ENCODE measurements at regions not wholly inside any gene's neighbourhood (a gene's known extent, or its start where the extent isn't known, plus 50 kb on each side); places are given as distances from the start of the nearest gene placed in this dataset.

DNA sequence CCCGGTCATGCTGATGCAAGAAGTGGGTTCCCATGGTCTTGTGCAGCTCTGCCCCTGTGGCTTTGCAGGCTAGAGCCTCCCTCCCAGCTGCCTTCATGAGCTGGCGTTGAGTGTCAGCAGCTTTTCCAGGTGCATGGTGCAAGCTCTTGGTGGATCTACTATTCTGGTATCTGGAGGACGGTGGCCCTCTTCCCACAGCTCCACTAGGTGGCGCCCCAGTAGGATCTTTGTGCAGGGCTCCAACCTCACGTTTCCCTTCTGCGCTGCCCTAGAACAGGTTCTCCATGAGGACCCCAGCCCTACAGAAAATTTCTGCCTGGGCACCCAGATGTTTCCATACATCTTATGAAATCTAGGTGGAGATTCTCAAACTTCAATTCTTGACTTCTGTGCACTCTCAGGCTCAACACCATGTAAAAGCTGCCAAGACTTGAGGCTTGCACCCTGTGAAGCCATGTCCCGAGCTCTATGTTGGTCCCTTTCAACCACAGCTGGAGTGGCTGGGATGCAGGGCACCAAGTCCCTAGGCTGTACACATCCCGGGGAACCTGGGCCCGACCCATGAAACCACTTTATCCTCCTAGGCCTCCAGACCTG, 238.4 kb upstream of the MDFIC2 start:
- DNase-seq, result peak in 1 of 2 experiments; percentile 13

GRCh38 chr3:70546679-70547078, 234.2 kb upstream of the MDFIC2 start:
- DNase-seq, result no peak

DNA sequence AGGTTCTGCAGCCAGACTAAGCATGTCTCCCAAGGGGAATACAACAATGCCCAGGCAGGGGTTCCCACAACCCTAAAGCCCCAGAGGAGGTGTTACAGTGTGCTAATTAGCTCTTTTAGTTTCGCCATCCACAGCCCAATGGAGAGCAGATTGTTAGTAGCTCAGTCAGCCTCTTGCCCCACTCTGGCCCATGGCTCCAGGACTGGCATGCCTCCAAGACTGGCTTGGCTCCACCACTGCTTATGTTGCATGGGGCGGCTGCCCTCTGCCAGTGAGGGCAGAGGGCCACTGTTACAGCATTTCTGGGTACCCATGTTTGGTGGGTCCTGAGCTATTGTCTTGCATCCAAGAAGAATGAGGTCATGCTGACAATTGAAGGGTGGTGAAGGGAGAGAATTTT, 231.1 kb upstream of the MDFIC2 start:
- no peak for DNase-seq

GRCh38 chr3:70539908-70540307, 227.5 kb upstream of the MDFIC2 start:
- DNase-seq, result no peak

- DNase-seq, result no peak
Observed at GRCh38 chr3:70532806-70533205, 220.4 kb upstream of the MDFIC2 start.

DNA sequence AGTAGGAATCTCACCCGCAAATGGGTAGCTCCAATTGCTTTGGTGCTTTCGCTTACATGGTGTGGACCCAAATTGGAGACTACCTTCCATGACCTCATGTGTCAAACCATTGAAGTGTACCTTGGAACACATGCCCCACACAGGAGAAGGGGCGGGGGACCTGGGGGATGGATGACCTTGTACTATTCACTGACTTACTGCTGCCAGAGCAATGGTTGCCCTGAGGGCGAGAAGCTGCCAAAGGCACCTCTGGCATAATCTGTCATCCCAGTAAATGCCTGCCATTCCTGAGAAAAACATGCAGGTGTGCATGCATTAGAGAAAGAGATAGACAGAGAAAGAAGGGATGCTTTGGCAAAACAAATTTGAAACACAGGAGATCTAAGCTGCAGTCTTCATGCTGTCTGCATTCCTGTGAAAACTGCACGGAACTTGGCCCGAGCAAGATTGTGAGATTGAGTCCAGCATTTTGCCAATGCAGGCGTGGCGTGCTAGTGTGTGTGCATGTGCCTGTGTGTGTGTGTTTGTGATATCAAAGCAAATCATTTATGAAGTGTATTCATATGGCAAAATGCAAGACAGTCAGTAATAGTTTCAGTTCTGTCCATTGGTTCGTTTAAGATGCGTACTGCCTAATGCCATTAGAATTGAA, 219.5 kb upstream of the MDFIC2 start:
- no peak for DNase-seq

DNA sequence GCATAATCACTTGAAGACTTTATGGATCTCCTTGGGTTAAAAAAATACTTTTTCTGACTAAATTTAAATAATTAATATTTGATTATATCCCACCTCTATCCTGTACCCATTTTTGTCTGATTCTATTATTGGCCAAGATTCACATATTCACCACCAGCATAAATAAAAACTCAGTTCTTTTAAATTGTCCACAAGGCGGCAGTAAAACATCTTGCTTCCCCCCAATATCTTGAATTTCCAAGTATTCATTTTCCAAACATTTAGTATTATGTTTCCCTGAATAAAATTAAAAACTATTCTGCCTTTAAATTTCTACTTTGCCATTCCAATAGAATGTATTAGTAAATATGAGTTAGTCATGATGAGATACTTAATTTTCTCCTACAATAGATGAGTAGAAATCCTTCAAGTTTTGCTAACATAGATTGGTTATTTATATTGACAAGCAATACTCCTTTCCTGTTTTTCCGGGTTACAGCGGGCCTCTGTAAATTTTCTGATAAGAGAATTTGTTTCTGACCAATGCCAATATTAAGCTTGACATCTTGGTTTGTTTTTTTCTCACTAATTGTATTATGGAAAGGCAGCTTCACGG, 218.7 kb upstream of the MDFIC2 start:
- no peak for DNase-seq

GRCh38 chr3:70530626-70531025, 218.2 kb upstream of the MDFIC2 start:
- DNase-seq, result no peak

- no peak for DNase-seq
Observed at GRCh38 chr3:70527026-70527425, 214.6 kb upstream of the MDFIC2 start.

DNA sequence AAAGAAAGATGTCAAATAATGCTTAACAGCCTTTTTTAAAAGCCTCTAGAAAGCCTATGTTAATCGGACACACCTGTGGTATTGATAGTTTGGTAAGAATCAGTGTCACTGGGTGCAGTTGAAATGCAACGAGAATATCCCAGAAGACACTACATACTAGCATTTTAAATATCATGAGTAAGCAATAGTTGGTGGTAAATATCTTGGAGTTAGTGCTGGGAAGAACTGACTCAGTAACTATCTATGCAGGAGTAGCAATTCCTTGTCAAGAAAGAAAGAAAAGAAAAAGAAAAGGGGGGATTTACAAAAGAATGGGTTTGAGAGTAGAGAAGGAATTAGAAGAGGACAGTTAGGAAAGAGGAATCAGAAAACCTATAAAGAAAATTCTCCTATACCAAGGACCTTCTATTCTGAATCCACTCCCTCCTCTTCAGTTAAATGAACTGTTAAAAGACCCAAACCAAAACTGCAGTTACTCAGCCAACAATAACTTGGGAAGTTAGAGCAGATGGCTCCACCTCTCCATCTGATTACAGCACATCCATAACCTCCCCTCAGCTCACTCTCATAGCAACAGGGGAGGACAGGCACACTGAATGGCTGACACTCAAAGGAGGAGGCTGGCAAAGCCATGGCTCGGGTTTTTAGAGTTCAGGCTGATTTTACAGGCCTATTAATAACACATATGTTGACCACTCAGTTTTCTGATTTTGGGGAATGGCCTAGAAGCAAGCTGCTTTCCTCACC, 207.6 kb upstream of the MDFIC2 start:
- no peak for DNase-seq

- no peak for DNase-seq
Observed at GRCh38 chr3:70519026-70519425, 206.6 kb upstream of the MDFIC2 start.

GRCh38 chr3:70518356-70518755, 205.9 kb upstream of the MDFIC2 start:
- no peak for DNase-seq

DNA sequence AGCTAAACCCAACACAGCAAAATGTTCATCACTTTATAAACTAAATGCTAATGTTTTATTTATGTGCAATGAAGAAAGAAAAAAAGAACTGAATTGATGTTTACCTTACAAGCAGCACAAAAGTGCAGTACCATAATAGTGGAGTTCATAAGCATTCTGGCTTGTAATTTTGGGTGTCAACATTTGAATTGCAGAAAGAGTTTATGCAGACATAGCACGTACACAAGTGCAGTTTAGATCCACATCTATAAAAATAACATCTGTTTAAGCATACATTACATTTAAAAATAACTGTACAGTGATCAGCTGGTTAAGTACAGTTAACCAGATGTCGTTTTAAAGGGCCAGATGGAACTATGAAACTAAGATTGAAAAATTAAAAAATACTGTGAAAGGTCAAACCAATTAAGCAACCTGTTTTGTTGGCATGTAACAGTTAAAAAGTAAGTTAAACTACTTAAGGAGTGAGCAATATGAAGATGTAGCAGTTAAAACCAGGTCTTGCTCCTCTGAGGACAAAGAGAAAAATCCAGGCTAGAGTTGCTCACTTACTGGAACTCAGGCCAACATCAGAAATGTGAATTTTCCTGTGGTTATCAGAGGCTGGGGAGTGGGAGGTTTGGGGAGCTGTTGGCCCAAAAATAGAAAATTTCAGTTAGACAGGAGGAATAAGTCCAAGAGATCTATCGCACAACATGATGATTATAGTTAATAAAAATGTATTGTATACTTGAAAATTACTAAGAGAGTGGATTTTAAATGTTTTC, 204.9 kb upstream of the MDFIC2 start:
- no peak for DNase-seq

DNA sequence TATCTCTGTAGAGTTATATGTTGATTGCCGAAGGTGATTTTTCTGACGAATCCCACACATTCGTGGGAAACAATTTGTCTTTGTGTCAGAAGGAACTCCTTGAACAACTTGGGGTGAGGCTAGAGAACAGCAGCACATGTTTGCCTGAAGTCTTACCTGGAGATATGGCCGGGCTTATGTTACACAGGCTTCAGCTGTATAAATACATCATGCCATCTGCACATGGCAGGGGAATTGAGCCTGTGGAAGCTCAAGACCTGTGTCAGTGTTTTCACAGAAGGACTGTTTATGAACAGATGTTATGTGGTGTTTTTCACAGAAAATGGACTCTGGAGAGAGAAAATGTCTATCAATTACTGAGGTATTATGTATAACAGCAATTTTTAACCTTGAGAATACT, 203.6 kb upstream of the MDFIC2 start:
- no peak for DNase-seq

DNA sequence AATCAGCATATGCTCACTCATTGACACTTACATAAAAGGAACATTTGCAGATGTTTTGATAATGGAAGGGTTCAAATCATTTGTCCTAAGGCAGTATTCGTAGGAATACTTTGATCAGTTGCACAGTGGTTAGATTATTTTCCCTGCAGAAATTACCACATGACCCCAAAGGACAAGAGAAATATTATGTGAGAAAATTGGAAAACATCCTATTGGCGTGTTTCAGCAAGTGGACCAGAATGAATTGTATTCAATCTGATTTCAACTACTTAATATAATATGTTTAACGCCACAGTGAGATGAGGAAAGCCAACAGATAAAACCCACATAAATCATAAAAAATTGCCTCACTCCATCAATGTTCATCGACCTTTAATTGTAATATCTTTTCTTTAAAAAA, 195.0 kb upstream of the MDFIC2 start:
- DNase-seq, result no peak

DNA sequence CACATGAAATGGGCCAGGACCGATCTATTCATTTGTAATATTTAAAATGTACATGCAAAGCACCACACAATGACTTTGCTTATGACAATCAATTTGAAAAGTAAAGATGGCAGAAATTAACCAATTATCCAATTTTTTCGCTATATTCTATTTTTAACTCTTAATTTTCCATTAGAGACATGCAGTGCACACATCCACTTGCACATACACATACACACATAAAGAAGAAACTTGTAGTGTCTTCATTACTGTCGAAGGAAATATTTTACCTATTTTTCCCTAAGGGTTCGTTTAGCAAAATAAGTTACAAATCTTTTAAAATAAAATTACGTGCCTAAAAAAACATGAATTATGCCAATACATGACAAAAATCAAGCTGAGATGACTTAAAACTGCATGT, 194.3 kb upstream of the MDFIC2 start:
- no peak for DNase-seq

DNA sequence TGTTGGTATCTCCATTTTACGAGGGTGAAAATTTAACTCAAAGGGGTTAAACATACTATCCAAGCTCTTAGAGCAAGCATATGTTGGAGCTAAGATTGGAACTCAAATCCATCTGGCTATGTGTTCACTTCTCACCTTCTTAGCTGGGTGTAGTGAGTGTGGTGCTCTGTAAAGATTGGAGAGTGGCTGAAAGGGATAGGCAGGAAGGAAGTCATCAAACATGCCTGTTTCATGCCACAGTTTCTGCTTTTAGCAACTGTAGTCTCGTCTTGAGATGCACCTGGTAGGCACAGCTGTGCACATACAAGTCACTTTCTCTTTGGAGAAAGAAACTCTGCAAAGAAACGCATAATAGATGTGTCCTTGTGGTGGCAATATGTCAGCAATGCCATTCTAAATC, 189.1 kb upstream of the MDFIC2 start:
- DNase-seq, result no peak

DNA sequence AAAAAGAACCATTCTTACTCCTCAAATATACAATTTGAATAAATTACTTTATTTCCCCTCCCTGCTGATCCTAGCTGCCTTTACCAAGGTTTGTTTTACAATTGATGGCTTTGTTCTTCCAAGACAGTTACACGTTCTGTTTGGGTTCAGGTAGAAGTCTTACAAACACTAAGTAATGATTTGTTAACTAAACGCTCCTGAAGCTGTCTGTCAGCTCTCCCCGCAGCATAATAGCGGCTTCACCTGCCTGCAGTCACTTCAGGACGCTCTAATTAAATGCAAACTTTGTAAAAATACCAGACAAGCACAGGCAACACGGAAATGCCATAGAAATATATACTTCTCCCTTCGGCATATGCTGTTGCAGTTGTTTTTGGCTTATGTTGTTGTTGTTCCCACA, 176.4 kb upstream of the MDFIC2 start:
- DNase-seq, result no peak

DNA sequence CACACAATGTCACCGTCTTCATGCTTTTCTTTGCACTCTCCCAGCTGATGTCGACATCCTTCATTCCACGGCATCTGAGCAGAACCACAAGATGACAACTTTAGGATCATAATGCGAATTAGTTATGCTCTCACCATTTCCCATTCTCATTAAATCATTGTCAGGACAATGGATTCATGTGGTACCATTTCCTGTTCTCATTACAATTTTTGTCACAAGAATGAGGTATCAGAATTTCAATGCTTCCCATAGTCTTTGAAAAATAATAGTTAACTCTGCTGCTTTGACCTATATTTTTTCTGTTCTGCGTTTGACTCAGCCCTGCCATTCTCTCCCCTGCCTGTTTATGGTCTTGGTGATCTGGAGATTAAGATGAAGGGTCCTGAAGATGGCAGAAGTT, 175.7 kb upstream of the MDFIC2 start:
- no peak for DNase-seq

DNA sequence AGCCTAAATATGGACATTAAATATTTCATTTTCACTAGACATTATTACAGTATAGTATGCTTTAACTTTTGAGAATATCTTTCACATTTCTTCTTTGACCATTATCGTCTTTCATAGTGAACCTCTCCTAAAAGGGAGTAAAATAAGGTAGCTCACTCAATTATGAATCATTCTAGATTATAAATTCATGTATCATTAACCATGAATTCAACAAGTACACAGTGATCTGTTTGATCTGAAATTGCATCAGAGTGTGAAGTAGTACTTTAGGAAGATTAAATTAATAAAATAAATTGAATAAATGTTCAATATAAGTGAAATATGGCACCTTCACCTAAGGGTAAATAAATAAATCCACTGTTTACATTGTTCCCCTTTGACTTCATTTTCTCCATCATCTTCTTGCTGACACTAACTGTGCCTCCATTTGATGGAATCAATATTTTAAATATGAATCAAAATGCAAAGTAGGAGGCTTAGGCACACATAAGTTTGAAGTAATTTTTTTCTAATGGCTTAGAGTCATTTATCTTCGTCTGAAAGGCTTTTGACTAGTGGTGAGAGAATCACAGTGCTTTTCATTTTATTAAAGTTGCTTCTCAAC, 174.1 kb upstream of the MDFIC2 start:
- DNase-seq, result no peak

DNA sequence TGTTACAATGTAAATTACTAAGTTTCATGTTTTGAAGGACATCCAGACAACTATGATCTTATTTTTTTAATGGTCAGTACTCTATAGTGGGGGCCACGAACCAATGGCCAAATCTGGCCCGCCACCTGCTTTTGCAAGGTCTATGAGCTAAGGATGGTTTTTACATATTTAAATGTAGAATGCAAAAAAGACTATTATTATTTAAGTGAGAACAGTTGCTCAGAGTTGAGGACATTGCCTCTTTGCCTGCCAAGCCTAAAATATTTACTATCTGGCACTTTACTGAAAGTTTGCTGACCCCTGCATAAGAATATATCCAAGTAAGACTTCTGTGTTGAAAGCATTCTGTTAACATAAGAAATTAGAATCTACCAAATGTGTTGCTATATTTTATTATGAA, 163.7 kb upstream of the MDFIC2 start:
- no peak for DNase-seq

- DNase-seq, result no peak
Observed at GRCh38 chr3:70471464-70472342, 159.3 kb upstream of the MDFIC2 start.
